ENCODE measurements at regions not wholly inside any gene's neighbourhood (a gene's known extent, or its start where the extent isn't known, plus 50 kb on each side); places are given as distances from the start of the nearest gene placed in this dataset.

GRCh38 chr1:101652484-101652883 lies 344.2 kb downstream of the OLFM3 start:
- ChIA-PET POLR2A (no interaction called here), CTCF (interaction anchor here (0.6 to 3.8 kb wide), 12 partner anchors 9 to 1809 kb away, joined by 3 to 36 read pairs (median 3); no protein-coding TSS in a partner anchor)
- no TSS peak for BruUV-seq (replicated peaks)
- no peak overlapping the region for H3K4me2 ChIP-seq (ENCODE audit: insufficient read depth, low read length)
- dilution Hi-C loops (cut with MboI; ENCODE audit: extremely low pct_ligation_motif_present, low sequenced_read_pairs) (no loop called here), intact Hi-C loops (cut with micrococcal nuclease) (loop anchor here (5.0 kb wide), 1 partner anchor 1320 kb away; no protein-coding TSS in a partner anchor)
- TF ChIP-seq GATA2 (IDR thresholded peaks at IDR 0.05; ENCODE audit: insufficient read depth, insufficient read length, low read depth, low read length) (no peak), EZH2 (IDR thresholded peaks at IDR 0.05; ENCODE audit: borderline replicate concordance, low read depth, low read length, severe bottlenecking) (no peak), MYC (IDR thresholded peaks at IDR 0.05; ENCODE audit: low read depth, low read length) (no peak), CTCF (IDR thresholded peaks at IDR 0.05; ENCODE audit: extremely low read depth in 1 of 2, insufficient read depth in 1 of 2, low read depth in 1 of 2, low read length in 2 of 2) (no peak), MAX (IDR thresholded peaks at IDR 0.05; ENCODE audit: insufficient read depth, insufficient read length) (no peak)
- no peaks in the 10 kb centered on the region for H3K4me1 ChIP-seq (ENCODE audit: control insufficient read depth, extremely low read depth, insufficient read depth, low read length)
- H2AFZ ChIP-seq (ENCODE audit: low read depth, low read length): no peak overlapping the region
- no peaks in the 10 kb centered on the region for H3K79me2 ChIP-seq (ENCODE audit: control insufficient read depth, insufficient read depth, low read length)
- no peaks in the 10 kb centered on the region for H3K36me3 ChIP-seq (ENCODE audit: control insufficient read depth in 2 of 2, extremely low read depth in 1 of 2, insufficient read depth in 2 of 2, low read length in 2 of 2)
- peaks cover 2 to 8% of the 10 kb centered on the region in 2 experiments for H3K27me3 ChIP-seq (ENCODE audit: control insufficient read depth in 2 of 2, insufficient read depth in 2 of 2, low read length in 2 of 2)
- no peaks in the 10 kb centered on the region for H3K9me1 ChIP-seq (replicated peaks; ENCODE audit: control insufficient read depth, extremely low read depth, insufficient read depth, low read length)
- H3K9ac ChIP-seq (replicated peaks; ENCODE audit: extremely low read depth, insufficient read depth, low read length): no peak overlapping the region
- no peak overlapping the region for H3K27ac ChIP-seq (ENCODE audit: insufficient read depth, low read depth, low read length)
- no peaks in the 10 kb centered on the region for H3K9me3 ChIP-seq (replicated peaks; ENCODE audit: control insufficient read depth, insufficient read depth, low read length)
- FAIRE-seq (no peak), DNase-seq (ENCODE audit: low read depth, low spot score) (no peak)
- no peak overlapping the region for H3K4me3 ChIP-seq (replicated peaks in 1 of 3; ENCODE audit: insufficient read depth in 1 of 3, low read depth in 1 of 3, low read length in 3 of 3)
- H4K20me1 ChIP-seq (replicated peaks; ENCODE audit: control insufficient read depth, extremely low read depth, insufficient read depth, low read length): no peaks in the 10 kb centered on the region
